AG08396 (cell line): ENCODE measurements at regions not wholly inside any gene's neighbourhood (a gene's known extent, or its start where the extent isn't known, plus 50 kb on each side); places are given as distances from the start of the nearest gene placed in this dataset.

Experiments used
- DNase-seq: peaks from one replicate; pipeline ENCODE4 v3.0.0; 2012; ENCODE audit warnings: low spot score, mixed read lengths

DNA sequence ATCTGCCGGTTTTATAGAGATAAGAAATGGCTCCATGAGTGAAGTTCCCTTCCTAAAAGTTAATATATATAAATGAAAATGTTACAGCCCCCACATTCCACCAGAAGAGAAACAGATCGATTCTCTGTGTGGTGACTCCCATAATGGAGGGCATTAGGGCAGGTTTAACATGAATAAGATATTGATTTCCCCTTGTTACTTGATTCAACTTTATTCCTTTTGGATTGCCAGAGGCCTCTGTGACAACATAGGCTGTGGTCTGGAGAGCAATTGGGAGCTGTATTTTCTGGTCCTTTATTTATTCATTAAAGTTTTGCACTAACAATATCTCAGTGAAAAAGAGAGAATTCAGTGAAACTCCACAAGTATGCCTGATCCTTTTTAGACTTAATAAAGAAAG lies 125.2 kb upstream of the CCDC196 start:
- no peak for DNase-seq

DNA sequence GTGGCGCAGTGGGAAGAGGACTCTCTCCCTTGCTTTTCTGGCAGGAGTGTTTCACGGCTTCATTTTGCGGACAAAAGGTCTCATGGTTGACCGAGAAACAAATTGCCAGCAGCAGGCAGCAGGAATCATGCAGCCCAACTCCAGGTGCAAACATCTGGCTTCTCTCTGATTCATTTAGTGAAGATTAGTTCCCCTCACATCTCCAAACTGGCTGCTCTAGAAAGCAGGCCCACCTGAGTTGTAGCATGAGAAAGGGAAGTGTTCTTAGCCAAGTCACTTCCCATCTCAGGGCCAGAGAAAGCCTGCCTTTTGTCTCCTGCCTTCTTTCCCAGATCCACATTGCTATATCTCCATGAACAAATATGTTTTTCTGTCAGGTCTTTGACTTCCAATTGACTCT lies 120.8 kb upstream of the CCDC196 start:
- DNase-seq = no peak

DNA sequence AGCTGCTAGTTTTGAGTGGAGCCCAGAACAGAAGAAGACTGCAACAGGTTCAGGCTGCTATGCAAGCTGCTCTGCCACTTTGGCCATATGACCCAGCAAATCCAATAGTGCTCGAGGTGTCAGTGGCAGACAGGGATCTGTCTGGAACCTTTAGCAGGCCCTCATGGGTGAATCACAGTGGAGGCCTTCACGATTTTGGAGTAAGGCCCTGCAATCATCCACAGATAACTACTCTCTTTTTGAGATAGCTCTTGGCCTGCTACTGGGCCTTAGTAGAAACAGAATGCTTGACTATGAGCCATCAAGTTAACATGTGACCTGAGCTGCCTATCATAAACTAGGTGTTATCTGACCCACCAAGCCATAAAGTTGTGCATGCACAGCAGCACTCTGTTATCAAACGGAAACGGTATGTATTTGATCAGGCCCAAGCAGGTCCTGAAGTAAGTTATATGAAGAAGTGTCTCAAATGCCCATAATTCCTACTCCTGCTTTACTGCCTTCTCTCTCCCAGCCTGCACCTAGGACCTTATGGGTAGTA lies 116.9 kb upstream of the CCDC196 start:
- no peak for DNase-seq

DNA sequence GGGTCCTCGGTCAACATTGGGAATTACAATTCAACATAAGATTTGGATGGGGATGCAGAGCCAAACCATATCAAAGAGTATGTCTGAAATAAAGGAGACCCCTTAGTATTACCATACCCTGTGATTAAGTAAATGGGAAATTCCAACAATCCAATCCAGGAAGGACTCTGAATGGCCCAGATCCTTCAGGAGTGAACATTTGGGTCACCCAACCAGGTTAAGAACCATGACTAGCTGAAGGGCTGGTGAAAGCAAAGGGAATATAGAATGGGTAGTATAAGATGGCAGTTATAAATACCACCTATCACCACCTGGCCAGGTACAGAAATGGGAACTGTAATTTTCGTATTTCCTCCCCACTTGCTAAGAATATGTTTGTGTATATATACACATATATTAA lies 114.4 kb upstream of the CCDC196 start:
- no peak for DNase-seq

DNA sequence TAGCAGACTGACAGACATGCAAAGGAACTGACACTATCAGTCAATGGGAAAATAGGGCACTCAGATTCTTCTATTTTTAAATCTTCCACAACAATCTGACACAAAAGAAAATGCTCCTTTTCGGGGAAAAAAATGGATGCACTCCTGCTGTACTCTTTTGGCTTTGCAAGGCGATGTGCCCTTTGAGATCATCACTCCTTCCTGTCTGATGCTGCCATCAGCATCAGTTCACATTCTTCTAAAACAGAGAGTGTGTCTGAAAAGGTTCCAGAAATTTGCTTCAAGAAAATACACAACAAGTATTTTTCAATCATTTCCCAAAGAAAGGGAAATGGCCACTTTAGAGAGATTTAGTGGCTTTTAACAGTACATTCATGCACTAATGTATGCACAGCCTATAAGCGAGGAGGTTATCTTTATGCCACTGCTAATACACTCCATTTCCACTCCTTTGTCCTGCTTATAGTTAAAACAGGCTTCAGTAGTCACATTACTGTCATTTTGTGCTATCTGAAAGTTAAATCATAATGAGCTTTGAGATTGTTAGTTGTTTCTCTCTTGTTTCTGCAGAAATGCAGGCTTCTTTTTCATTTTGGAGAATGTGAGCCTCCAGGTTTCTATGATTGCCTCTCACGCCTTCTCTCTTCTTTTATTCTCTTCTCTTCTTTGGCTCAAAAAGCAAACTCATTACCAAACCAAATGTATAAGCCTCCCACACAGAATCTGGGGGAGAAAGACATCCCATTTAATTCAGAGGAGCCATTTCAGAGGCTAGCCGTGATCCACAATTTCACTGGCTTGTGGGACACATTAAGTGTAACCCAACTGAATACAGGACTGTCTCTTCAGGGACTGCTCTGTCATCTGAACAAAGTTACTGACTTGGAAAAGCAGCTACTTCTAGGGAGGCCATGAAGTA lies 110.9 kb upstream of the CCDC196 start:
- no peak for DNase-seq

DNA sequence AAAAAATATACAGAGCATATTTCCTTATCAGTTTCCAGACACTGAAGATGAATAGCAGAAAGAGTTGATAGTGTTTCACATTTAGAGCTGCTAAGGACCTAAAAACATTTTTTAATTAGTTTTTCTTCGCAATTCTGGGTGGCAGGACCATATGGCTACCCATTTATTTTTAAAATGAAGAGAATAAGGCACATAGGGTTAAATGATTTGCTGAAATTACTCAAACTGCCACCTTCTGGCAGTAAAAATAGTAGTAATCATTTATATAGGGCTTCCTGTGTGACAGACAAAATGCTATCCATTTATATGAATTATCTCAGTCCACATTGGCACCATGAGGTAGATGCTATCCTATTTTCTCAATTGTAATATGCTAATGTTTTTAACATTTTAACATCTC lies 108.6 kb upstream of the CCDC196 start:
- DNase-seq = no peak

DNA sequence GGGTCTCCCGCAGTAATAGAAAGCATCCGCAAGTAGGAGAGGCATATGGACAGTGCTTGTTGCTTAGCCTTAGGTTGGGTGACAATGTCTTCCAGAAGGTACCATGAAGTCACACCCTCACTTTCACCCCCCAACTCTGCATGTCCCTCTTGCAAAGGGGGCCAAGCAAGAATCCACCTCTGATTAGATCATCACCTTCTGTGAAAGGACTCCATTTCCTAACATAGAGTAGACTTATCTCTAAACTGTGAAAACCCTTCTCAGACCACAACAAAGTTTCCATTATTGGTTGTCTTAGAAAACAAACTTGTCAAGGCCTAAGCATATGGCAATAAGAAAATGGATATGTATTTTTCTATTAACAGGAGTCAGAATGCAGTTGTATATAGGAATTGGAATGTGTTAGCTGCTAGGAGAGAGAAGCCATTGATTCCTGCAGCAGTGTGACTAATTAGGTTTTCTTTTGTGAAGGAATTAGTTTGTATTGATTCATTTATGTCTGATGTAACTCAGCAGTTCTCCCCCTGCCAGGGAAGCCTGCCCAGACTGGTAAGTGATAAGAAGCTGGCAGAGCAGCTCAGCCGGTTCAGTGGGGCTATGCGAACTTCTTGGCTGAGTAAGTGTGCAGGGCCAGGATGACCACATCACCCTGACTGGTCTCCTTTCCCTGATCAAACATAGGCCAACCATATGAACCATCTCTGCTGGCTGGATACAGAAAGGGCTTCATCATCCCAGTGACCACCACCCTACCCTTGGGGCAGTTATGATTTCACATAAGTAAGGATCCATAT lies 107.3 kb upstream of the CCDC196 start:
- DNase-seq = no peak

DNA sequence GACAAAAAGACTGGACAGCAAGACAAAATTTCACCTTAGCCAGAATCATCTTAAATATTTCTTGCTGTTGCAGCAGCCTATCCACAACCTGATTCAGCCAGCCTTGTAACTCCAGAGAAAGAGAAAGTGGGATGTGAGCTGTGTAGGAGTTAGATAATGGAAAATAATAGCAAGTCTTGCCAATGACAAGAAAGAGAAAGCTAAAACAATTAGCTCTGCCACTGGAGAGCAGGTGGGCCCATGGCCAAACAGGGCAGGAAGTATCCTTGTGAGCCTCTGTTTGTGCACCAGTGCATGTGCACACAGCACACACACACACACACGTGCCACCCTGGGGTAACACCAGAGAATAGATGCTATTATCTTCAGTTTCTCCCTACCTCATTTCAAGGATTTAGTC lies 106.0 kb upstream of the CCDC196 start:
- DNase-seq = no peak

DNA sequence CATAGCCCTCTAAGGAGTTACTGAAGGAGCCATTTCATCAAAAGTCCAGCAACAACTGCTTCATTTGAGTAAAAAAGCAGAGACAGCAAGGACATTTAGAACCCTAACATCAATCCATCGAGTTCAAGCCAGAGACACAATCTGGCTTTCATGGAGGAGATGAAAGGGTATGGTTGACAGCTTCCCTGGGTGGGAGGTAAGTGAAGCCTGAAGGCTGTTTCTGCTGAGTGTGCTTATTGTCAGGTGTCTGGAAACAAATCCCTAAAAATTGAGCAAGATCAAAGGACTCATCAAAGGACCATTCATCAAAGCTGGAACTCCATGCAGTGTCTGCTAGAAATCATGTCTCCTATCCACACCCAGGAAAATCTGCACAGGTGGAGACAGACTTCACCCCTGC lies 104.4 kb upstream of the CCDC196 start:
- no peak for DNase-seq

DNA sequence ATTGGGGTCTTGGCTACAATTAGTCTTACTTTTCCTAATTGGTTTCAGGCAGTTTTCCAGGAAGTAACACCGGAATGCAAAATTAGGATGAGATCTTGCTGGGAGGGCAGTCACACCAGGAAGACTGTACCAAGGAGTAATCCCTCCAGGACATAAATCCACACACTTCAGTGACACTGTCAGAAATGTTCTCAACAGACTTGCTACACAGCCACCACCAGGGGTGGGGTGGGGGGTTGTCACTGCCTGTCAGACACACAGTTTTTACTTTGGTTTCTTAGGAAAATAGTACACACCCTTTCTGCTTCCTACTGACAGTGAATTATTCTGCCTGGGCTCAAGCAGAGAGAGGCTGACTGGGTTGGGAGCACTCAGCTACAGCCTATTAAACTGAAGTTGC lies 102.9 kb upstream of the CCDC196 start:
- no peak for DNase-seq

DNA sequence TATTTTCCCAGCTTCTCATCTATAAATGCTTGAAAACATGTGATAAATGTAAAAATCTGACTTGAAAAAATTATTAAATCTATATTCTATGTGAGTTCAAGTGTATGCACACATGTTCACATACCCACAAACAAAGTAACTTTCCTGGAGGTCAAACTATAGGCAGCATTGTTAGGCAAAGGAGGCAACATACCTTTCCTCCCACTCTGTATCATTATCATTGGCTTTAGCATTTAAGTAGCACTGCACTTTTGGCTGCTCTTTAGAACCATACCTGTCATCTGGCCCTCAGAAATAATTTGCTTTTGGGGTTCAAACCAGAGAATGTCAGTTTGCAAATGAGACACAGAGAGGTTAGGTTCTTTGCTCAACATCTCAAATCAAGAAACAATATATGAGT lies 102.4 kb upstream of the CCDC196 start:
- DNase-seq = no peak

DNA sequence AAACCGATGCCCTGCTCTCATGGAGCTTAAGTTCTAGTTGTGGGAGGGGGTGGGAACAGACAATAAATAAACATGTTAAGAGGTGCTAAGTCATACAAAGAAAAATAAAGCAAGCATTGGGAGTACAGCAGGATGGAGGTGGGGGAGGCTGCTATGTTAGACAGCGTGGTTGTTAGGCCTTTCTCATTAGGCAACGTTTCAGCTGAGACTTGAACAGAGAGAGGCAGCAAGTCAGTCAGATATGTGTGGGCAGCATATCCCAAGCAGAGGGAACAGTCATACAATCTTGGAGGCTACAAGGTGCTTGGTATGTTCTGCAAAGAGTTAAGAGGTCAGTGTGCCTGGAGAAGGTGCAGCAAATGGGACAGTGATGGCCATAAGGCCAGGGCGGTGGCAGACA lies 97.7 kb upstream of the CCDC196 start:
- no peak for DNase-seq

DNA sequence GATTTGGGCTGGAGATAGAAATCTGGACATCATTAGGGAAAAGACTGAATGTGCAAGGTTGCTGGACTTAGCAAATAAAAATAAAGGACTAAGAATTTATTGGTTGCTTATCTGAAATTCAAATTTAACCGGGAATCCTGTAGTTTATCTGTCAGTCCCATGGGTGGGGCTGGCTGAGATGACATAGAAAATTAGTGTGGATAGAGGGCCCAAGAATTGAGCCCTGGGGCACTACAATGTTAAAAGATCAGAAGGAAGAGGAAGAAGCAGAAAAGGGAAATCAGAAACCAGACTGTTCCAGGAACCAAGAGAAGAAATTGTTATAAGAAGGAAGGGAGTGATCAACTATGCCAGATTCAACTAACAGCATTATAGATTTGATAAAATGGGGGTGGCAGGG lies 96.7 kb upstream of the CCDC196 start:
- DNase-seq = no peak

DNA sequence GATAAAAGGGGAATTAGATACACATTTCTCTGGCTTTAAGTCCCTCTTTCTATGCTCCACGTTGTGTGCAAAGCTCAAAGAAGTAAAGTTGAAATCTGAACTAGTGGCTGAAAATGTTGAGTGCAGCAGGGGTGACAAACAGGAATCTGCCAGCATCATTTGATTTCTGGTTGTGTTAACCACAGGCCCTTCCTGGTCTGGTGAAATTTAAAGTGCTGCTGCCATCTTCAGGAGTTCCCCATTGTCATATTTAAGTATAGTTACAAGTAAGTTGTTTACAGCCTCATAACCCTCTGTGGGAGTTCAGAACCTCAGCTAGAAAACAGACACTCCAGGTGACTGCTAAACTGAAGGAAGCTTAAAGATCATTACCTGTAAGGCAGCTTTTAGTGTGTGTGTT lies 90.9 kb upstream of the CCDC196 start:
- no peak for DNase-seq

DNA sequence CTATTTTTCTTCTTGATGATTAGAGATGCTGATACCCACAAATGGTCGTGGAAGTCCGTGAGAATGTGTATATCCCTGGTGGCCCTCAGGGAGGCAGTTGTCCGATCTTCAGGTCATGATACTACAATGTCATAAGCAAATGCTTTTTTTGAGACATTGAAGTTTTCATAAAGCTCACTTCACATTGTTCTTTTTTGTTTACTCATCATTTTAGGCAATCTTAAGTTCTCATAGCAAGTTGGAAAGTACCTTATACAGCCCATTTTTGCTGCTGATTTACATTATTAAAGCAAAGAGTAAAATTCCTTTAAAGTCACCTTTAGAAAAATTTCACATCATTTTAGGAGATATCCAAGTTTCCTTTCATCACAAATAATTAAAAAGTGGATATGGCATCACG lies 90.0 kb upstream of the CCDC196 start:
- DNase-seq = no peak

DNA sequence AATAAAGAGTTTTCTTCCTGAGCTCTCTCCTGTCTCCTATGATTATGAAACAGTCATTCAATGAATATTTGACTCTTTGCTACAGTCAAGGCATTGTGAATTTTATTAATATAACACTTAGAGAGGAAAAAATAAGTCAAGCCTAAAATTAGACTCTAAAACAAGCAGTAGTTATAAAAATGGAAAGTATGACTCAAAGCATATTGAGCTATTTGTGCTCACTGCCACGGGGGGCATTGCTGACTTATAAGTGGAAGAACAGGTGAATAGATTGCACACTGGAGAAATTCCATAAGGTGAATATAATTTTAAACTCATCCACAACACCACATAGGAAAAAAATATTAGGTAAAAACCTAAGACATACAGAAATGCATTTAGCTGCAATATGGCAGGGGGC lies 87.7 kb upstream of the CCDC196 start:
- DNase-seq = no peak

DNA sequence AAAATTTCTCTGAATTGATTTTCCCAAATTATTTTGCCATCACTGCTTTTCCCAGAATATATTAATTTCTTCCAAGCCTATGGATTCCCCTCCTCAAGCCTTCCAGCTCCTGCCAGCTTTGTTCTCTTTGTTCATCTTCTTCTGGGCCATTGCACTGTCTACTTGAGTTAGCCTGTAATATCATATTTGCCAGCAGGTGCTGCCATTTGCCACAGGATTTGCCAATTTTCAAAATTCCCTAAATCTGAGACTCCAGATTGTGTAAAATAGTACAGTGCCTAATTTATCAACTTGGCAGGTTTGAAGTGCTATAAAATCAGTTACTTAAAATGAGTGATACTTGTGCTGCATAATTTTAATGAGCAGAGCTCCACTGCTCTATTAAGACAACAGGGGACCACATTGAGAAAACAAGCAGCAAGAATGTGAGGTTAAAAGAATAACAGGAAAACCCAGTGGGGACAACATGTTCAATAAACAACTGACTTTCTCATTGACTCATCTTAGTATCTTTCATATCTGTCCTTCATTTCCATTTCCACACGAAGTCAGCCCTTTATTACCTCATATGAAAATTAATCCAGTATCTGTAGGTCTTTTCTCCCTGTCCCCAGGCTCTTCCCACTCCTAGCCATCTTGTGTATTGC lies 84.6 kb upstream of the CCDC196 start:
- DNase-seq = no peak

DNA sequence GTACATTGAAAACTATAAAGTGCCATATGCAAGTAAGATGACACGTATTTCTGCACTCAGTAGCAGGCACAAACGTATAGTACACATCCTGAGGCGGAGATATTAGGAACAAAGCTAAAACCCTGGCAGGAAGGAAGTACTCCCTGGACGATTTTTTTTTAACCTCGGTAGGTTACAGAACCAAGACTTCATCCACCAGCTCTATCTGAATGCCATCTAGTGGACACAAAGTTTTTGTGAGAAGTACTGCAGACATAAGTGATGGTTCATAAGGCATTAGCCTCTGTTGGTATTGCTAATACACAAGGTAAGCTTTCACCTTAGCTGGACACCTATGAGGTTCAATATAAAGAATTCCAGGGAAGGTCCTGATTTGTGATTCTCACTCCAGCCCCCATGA lies 83.0 kb upstream of the CCDC196 start:
- DNase-seq = peak; percentile 6

DNA sequence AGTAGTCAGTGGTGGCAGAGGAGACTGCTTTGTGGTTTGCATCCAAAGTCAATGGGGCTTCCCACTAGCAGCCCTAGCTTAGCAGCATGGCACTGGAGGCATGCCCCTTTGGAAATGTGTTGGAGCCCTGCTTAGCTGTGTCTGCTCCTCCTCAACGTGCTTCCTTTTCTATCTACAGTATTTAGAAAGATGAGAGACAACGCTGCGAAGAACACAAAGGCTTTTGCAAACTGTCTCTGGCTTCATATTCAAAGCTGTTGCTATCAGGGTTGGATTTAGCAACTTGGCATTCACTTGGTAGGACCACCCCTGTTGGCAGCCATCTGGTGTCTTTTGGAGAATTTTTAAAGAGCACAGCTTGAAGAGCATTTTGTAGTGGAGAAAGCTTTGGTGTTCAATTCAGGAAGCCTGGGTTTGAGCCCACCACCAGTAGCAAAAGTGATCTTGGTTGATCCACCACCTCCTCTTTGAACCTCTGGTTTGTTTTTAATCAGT lies 82.1 kb upstream of the CCDC196 start:
- no peak for DNase-seq

DNA sequence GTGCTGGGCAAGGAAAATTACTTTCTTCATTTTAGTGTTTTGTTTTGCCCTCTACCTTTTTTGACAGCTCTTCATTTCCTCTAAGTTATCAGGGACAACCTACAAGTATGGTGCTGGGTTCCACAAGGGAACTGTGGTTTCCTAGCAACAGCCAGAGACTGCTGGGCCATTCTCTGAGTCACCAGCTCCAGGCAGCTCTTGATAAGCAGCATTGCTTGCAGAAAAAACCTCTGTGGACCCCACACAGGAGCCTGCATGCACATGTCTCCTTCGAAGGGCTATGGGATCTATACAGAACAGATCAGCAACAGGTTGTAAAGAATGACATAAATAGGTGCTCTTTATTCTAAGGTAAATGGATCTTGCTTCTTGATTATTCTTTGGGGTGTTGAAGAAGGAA lies 81.0 kb upstream of the CCDC196 start:
- no peak for DNase-seq

DNA sequence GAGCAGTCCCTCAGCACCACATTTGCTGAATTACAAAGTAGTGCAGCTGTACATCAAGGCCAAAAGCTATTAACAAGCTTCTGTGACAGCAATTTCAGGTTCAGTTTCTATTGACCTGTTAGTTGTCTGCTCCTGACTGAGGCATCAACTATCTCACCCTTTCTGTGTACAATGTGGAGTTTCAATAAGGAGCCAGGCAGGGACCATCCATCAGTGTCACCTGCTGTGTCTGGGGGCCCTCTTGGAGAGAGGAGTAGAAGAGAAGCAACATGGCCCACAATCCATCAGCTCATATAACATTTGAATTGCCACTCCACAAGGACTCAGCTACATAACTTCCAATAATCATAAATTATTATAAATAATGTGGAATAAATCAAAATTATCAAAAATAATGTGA lies 72.3 kb upstream of the CCDC196 start:
- DNase-seq = no peak

DNA sequence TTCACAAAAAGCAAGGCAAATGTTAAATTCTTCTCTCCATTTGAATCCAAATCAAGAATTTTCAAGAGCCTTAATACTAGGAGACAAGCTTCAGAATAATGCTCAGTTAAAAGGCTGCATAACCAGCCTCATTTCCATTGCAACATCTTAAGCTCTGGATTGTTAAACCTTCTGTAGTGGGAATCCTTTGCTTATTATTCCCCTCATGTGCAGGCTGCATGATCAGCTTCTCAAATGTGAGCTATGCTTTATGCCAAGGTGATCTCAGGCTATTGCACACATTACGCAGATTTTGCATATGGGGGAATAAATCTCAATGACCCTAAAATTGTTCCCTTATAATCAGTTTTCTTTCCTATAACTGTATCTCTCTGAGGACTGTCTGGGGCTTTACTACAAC lies 71.7 kb upstream of the CCDC196 start:
- DNase-seq = no peak
